Thyroid gland (tissue), 4 donors: ENCODE measurements at regions not wholly inside any gene's neighbourhood (a gene's known extent, or its start where the extent isn't known, plus 50 kb on each side); places are given as distances from the start of the nearest gene placed in this dataset.

ENCODE experiments used
- POLR2A ChIP-seq, 2 donors: fragments of 450-650 bp; IDR thresholded peaks; one replicate each; pipeline ENCODE4 v1.6.1; 2017; ENCODE audit warnings: antibody characterized with exemption in 2 of 2, mild to moderate bottlenecking in 2 of 2, moderate library complexity in 1 of 2
- TF ChIP-seq, protein P1 (sequence below), 6 experiments: fragments of 200-600 bp in 3 of 6; fragments of 450-650 bp in 3 of 6; sonication (generic) in 3 of 6; IDR thresholded peaks; one replicate each; pipeline ENCODE4 v1.5.1; 2016 to 2019; ENCODE audit warnings: antibody characterized with exemption in 6 of 6, mild to moderate bottlenecking in 2 of 6, inconsistent platforms in 1 of 6, moderate library complexity in 1 of 6

DNA sequence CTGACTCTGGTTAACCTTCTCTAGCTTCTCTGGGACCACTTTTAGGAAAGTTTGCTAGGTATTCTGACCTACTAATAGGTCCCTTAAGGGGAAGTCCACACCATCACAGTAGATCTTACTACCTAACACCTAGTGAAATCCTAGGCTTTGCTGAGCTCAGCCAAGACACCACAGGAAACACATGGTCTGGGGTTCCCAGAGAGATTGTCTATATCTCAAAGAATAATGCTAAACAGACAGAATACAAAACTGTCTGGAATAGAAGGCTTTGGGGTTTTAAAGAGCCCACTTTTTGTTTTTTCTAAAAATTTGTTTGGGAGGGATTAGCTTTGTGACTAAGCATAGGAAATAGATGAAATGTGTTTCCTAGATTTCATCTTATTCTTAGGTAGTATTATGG is 395.1 kb downstream of the ARHGEF28 start:
- no peak for TF ChIP-seq POLR2A (IDR thresholded peaks at IDR 0.05)
- TF ChIP-seq, protein P1, sequence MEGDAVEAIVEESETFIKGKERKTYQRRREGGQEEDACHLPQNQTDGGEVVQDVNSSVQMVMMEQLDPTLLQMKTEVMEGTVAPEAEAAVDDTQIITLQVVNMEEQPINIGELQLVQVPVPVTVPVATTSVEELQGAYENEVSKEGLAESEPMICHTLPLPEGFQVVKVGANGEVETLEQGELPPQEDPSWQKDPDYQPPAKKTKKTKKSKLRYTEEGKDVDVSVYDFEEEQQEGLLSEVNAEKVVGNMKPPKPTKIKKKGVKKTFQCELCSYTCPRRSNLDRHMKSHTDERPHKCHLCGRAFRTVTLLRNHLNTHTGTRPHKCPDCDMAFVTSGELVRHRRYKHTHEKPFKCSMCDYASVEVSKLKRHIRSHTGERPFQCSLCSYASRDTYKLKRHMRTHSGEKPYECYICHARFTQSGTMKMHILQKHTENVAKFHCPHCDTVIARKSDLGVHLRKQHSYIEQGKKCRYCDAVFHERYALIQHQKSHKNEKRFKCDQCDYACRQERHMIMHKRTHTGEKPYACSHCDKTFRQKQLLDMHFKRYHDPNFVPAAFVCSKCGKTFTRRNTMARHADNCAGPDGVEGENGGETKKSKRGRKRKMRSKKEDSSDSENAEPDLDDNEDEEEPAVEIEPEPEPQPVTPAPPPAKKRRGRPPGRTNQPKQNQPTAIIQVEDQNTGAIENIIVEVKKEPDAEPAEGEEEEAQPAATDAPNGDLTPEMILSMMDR (IDR thresholded peaks at IDR 0.05) = no peak
